PC-9 (cell line): ENCODE measurements at regions not wholly inside any gene's neighbourhood (a gene's known extent, or its start where the extent isn't known, plus 50 kb on each side); places are given as distances from the start of the nearest gene placed in this dataset.

Experiments used
- BruUV-seq: library from RNA; stranded (reverse); fragments of 400-500 nt; replicated peaks from 2 replicates; lab custom pipeline; 2021; lab: Mats Ljungman, UMichigan
- CTCF ChIA-PET: fragments of 300-600 bp; sonication (Branson Sonifier 250); formaldehyde crosslinking; loops from one replicate; lab custom pipeline; 2022; ENCODE audit warnings: antibody characterized with exemption; lab: Charles Lee
- POLR2A ChIA-PET: fragments of 300-600 bp; sonication (Branson Sonifier 250); formaldehyde crosslinking; loops from one replicate; lab custom pipeline; 2022; ENCODE audit warnings: antibody characterized with exemption; ENCODE audit not compliant: unreplicated experiment; lab: Charles Lee
- DNase-seq, 2 experiments: peaks; one replicate each; pipeline versions ENCODE4 v3.0.0 to v3.0.0-alpha.2; 2015 to 2022; ENCODE audit warnings: mixed read lengths in 1 of 2
- H2AFZ ChIP-seq: fragments of 200-600 bp; sonication (generic); 2 replicates; pipeline ENCODE4 v1.8.1; 2017; ENCODE audit warnings: antibody characterized with exemption
- H3F3A ChIP-seq: fragments of 200-600 bp; sonication (generic); 2 replicates; pipeline ENCODE4 v1.8.1; 2017; ENCODE audit warnings: antibody characterized with exemption, mild to moderate bottlenecking, low read depth; ENCODE audit not compliant: insufficient read depth
- H3K27ac ChIP-seq: fragments of 200-600 bp; sonication (generic); 2 replicates; pipeline ENCODE4 v1.6.1; 2016; ENCODE audit warnings: mixed run types
- H3K27me3 ChIP-seq: fragments of 200-600 bp; sonication (generic); 2 replicates; pipeline ENCODE4 v1.6.1; 2016; ENCODE audit warnings: low read depth, mixed run types; ENCODE audit not compliant: insufficient read depth
- H3K36me3 ChIP-seq: fragments of 200-600 bp; sonication (generic); 2 replicates; pipeline ENCODE4 v1.6.1; 2016; ENCODE audit warnings: low read depth, mixed run types
- H3K4me1 ChIP-seq: fragments of 200-600 bp; sonication (generic); replicated peaks from 2 replicates; pipeline ENCODE4 v1.6.1; 2016; ENCODE audit warnings: mixed run types; ENCODE audit not compliant: insufficient read depth
- H3K4me2 ChIP-seq: fragments of 200-600 bp; sonication (generic); 2 replicates; pipeline ENCODE4 v1.6.1; 2017; ENCODE audit warnings: mixed run types
- H3K4me3 ChIP-seq: fragments of 200-600 bp; sonication (generic); 2 replicates; pipeline ENCODE4 v1.6.1; 2016; ENCODE audit warnings: mixed run types
- H3K79me2 ChIP-seq: fragments of 200-600 bp; sonication (generic); 2 replicates; pipeline ENCODE4 v1.6.1; 2017; ENCODE audit warnings: low read depth, mixed run types
- H3K9me2 ChIP-seq: fragments of 200-600 bp; sonication (generic); 2 replicates; pipeline ENCODE4 v1.8.1; 2017; ENCODE audit warnings: mild to moderate bottlenecking; ENCODE audit not compliant: insufficient read depth
- H3K9me3 ChIP-seq: fragments of 200-600 bp; sonication (generic); 2 replicates; pipeline ENCODE4 v1.8.1; 2016; ENCODE audit warnings: low read depth; ENCODE audit not compliant: insufficient read depth
- H4K20me1 ChIP-seq: fragments of 200-600 bp; sonication (generic); 2 replicates; pipeline ENCODE4 v1.8.1; 2017; ENCODE audit not compliant: insufficient read depth
- EZH2 ChIP-seq: fragments of 200-600 bp; sonication (generic); IDR thresholded peaks from 2 replicates; pipeline ENCODE4 v1.8.0; 2017; ENCODE audit warnings: antibody characterized with exemption, low read depth
- intact Hi-C: fragments of 100-400 bp; cut with micrococcal nuclease; formaldehyde crosslinking; loops from one replicate; pipeline ENCODE4 v1.10.0; 2022; ENCODE audit not compliant: unreplicated experiment
- TF ChIP-seq, protein P1 (sequence below): fragments of 200-600 bp; sonication (generic); conservative IDR thresholded peaks from 2 replicates; pipeline ENCODE4 v1.6.1; 2017; ENCODE audit warnings: mixed run types, antibody characterized with exemption, mild to moderate bottlenecking, moderate library complexity

DNA sequence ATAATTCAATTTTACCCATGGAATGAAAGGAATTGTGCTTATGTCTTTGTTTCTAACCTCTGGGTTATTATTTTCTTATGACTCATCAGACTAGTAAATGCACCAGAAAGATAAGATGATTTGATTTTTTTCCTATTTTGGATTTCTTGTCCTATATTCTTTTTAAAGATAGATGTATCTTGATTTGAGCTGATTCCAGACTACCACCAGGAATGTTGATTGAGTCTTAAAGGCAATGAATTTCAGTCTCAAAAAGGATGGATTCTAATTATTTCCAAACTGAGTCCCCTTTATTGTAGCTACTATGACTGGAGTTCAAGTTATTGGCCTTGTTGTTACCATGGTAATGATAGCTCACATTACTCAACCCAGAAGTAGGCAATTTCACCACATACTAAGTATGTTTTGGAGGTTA, 95.8 kb upstream of the RGS4 start:
- CTCF ChIA-PET: no interaction called here
- Histone ChIP-seq H4K20me1 (no peaks in the 10 kb centered on the region), H3K27ac (no peak overlapping the region), H2AFZ (no peak overlapping the region), H3K36me3 (no peaks in the 10 kb centered on the region), H3K4me2 (no peak overlapping the region), H3K9me3 (no peaks in the 10 kb centered on the region), H3K79me2 (no peaks in the 10 kb centered on the region), H3K27me3 (no peaks in the 10 kb centered on the region), H3K4me3 (no peak overlapping the region), H3K9me2 (no peaks in the 10 kb centered on the region), H3K4me1 (peaks cover 13% of the 10 kb centered on the region), H3F3A (no peaks in the 10 kb centered on the region)
- intact Hi-C loops: loop anchor here (1.0 kb wide), 1 partner anchor 10 kb away; no protein-coding TSS in a partner anchor
- POLR2A ChIA-PET: interaction anchor here (0.6 kb wide), 1 partner anchor 616 kb away, joined by 4 read pairs; no protein-coding TSS in a partner anchor
- no peak for TF ChIP-seq EZH2
- TF ChIP-seq, protein P1, sequence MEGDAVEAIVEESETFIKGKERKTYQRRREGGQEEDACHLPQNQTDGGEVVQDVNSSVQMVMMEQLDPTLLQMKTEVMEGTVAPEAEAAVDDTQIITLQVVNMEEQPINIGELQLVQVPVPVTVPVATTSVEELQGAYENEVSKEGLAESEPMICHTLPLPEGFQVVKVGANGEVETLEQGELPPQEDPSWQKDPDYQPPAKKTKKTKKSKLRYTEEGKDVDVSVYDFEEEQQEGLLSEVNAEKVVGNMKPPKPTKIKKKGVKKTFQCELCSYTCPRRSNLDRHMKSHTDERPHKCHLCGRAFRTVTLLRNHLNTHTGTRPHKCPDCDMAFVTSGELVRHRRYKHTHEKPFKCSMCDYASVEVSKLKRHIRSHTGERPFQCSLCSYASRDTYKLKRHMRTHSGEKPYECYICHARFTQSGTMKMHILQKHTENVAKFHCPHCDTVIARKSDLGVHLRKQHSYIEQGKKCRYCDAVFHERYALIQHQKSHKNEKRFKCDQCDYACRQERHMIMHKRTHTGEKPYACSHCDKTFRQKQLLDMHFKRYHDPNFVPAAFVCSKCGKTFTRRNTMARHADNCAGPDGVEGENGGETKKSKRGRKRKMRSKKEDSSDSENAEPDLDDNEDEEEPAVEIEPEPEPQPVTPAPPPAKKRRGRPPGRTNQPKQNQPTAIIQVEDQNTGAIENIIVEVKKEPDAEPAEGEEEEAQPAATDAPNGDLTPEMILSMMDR: no peak
- no peak for DNase-seq
- BruUV-seq: no TSS peak

- Histone ChIP-seq H4K20me1 (no peaks in the 10 kb centered on the region), H3F3A (no peaks in the 10 kb centered on the region), H3K9me3 (no peaks in the 10 kb centered on the region), H3K9me2 (no peaks in the 10 kb centered on the region), H2AFZ (0 out of 2 replicates have a peak overlapping the region, but pooled peaks have one; percentile 14), H3K27me3 (no peaks in the 10 kb centered on the region), H3K4me3 (no peak overlapping the region), H3K4me1 (peaks cover 13% of the 10 kb centered on the region), H3K36me3 (no peaks in the 10 kb centered on the region), H3K27ac (no peak overlapping the region), H3K79me2 (no peaks in the 10 kb centered on the region), H3K4me2 (no peak overlapping the region)
- ChIA-PET POLR2A (no interaction called here), CTCF (no interaction called here)
- TF ChIP-seq, protein P1: no peak
- no peak for TF ChIP-seq EZH2
- intact Hi-C loops: loop anchor here (1.0 kb wide), 1 partner anchor 11 kb away; no protein-coding TSS in a partner anchor
- BruUV-seq: no TSS peak
- DNase-seq: no peak
Measured at GRCh38 chr1:162972773-162973172, 96.4 kb upstream of the RGS4 start.

DNA sequence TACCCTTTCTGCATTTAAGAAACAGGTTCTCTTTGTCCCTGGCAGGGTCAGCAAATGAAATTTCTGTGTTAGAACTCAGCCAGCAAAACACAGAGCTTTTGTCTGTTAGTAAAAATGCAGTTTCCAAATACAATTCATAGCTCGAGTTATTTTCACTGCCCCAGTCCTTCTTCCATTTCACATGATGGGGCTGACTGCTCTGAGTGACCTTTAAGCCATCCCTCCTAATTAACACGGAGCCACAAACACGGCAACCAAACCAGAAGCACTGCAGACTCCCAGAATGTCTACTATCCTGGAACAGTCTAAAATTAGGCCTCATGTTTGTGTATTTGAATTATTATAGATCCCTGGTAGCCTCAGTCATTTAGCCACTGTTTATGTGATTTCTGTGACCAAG, 99.1 kb upstream of the RGS4 start:
- no peaks in the 10 kb centered on the region for H3K9me3 ChIP-seq
- H4K20me1 ChIP-seq: no peaks in the 10 kb centered on the region
- H3K79me2 ChIP-seq: no peaks in the 10 kb centered on the region
- H3K27me3 ChIP-seq: no peaks in the 10 kb centered on the region
- ChIA-PET POLR2A (no interaction called here), CTCF (no interaction called here)
- no peaks in the 10 kb centered on the region for H3K36me3 ChIP-seq
- peaks cover 13% of the 10 kb centered on the region for H3K4me1 ChIP-seq
- H3K4me3 ChIP-seq: no peak overlapping the region
- intact Hi-C loops: no loop called here
- no peak for DNase-seq
- TF ChIP-seq EZH2: no peak
- TF ChIP-seq, protein P1: no peak
- no TSS peak for BruUV-seq
- H3F3A ChIP-seq: no peaks in the 10 kb centered on the region
- H2AFZ ChIP-seq: no peak overlapping the region
- no peaks in the 10 kb centered on the region for H3K9me2 ChIP-seq
- no peak overlapping the region for H3K4me2 ChIP-seq
- H3K27ac ChIP-seq: no peak overlapping the region
